Breast epithelium (tissue), 3 donors: ENCODE measurements at regions not wholly inside any gene's neighbourhood (a gene's known extent, or its start where the extent isn't known, plus 50 kb on each side); places are given as distances from the start of the nearest gene placed in this dataset.

ENCODE experiments used
- CTCF ChIP-seq, 3 donors: fragments of 450-650 bp; IDR thresholded peaks; one replicate each; pipeline ENCODE4 v1.5.1; 2016 to 2017; ENCODE audit warnings: antibody characterized with exemption in 3 of 3, mild to moderate bottlenecking in 3 of 3, moderate library complexity in 3 of 3
- POLR2AphosphoS5 ChIP-seq, 3 donors: sonication (generic); formaldehyde crosslinking; IDR thresholded peaks; one replicate each; pipeline ENCODE4 v1.6.1; 2017; ENCODE audit warnings: antibody characterized with exemption in 3 of 3

- TF ChIP-seq CTCF (IDR thresholded peaks at IDR 0.05) = no peak
- TF ChIP-seq POLR2AphosphoS5 (IDR thresholded peaks at IDR 0.05) = no peak
Measured at GRCh38 chr1:189681252-189681919, 796.3 kb downstream of the BRINP3 start.
